HCT116 (cell line): ENCODE measurements at regions not wholly inside any gene's neighbourhood (a gene's known extent, or its start where the extent isn't known, plus 50 kb on each side); places are given as distances from the start of the nearest gene placed in this dataset.

ENCODE experiments used
- ATAC-seq: fragments of 200-7000 bp; cut with Tn5 transposase; 2 replicates; pipeline ENCODE4 v1.9.1; 2020; ENCODE audit warnings: mild to moderate bottlenecking, moderate library complexity
- BruUV-seq: library from RNA; stranded (reverse); fragments of 400-500 nt; replicated peaks from 2 replicates; lab custom pipeline; 2021; lab: Mats Ljungman, UMichigan
- CTCF ChIA-PET: fragments of 300-600 bp; sonication (Branson Sonifier 250); formaldehyde crosslinking; loops from one replicate; lab custom pipeline; 2021; ENCODE audit warnings: antibody characterized with exemption; lab: Charles Lee
- POLR2A ChIA-PET: fragments of 300-600, 350-600 bp; sonication (Branson Sonifier 250); formaldehyde crosslinking; loops from one replicate; lab custom pipeline; 2021; ENCODE audit warnings: antibody characterized with exemption; lab: Charles Lee
- RAD21 ChIA-PET, 2 experiments: fragments of 300-600 bp; sonication (Branson Sonifier 250); formaldehyde crosslinking; loops; one replicate each; lab custom pipeline; 2023; ENCODE audit warnings: low total read pairs in 2 of 2; ENCODE audit not compliant: uncharacterized antibody in 2 of 2, unreplicated experiment in 2 of 2, low non-redundant PET in 1 of 2; lab: Charles Lee
- DNase-seq: peaks from one replicate; pipeline ENCODE4 v3.0.0-alpha.2; 2010; ENCODE audit warnings: low read depth, low spot score
- H2AFZ ChIP-seq: fragments of 200-600 bp; shearing (Covaris generic), sonication (generic); 2 replicates; pipeline ENCODE4 v1.6.1; 2017; ENCODE audit warnings: low read depth, mixed run types, mixed read lengths, antibody characterized with exemption, low read length; ENCODE audit not compliant: poor library complexity, severe bottlenecking
- H3K27ac ChIP-seq: 2 replicates; pipeline ENCODE4 v1.5.1; 2012; ENCODE audit warnings: low read depth, low read length
- H3K27me3 ChIP-seq: fragments of 200-600 bp; sonication (generic); 2 replicates; pipeline ENCODE4 v1.6.1; 2016; ENCODE audit warnings: mixed run types, low read length, mixed read lengths; ENCODE audit not compliant: insufficient read depth
- H3K36me3 ChIP-seq, 2 experiments: fragments of 200-500 bp in 1 of 2; fragments of 200-600 bp in 1 of 2; sonication (Bioruptor generic) in 1 of 2; sonication (generic) in 1 of 2; 2 replicates each; pipeline versions ENCODE4 v1.5.1 to v1.6.1; 2014 to 2016; ENCODE audit warnings: low read length in 2 of 2, inconsistent platforms in 1 of 2, mixed read lengths in 1 of 2, mixed run types in 1 of 2; ENCODE audit not compliant: insufficient read depth in 2 of 2, control insufficient read depth in 1 of 2
- H3K4me1 ChIP-seq, 2 experiments: fragments of 200-600 bp in 1 of 2; sonication (generic) in 1 of 2; 2 replicates each; pipeline versions ENCODE4 v1.5.1 to v1.6.1; 2012 to 2017; ENCODE audit warnings: low read length in 2 of 2, inconsistent platforms in 1 of 2, mild to moderate bottlenecking in 1 of 2, mixed read lengths in 1 of 2, mixed run types in 1 of 2, moderate library complexity in 1 of 2; ENCODE audit not compliant: insufficient read depth in 2 of 2, control insufficient read depth in 1 of 2
- H3K4me2 ChIP-seq: fragments of 200-600 bp; sonication (generic); 2 replicates; pipeline ENCODE4 v1.6.1; 2017; ENCODE audit warnings: mixed run types, low read length, mixed read lengths
- H3K4me3 ChIP-seq, 2 experiments: fragments of 200-600 bp in 1 of 2; sonication (generic) in 1 of 2; replicated peaks in 1 of 2; 2 replicates each; pipeline ENCODE4 v1.5.1; 2011 to 2016; ENCODE audit warnings: low read length in 2 of 2, control low read depth in 1 of 2, low read depth in 1 of 2, mild to moderate bottlenecking in 1 of 2, mixed read lengths in 1 of 2, mixed run types in 1 of 2
- H3K79me2 ChIP-seq: fragments of 200-600 bp; sonication (generic); 2 replicates; pipeline ENCODE4 v1.6.1; 2017; ENCODE audit warnings: mild to moderate bottlenecking, mixed run types, low read length, moderate library complexity, mixed read lengths; ENCODE audit not compliant: insufficient read depth
- H3K9ac ChIP-seq: fragments of 200-600 bp; sonication (generic); 2 replicates; pipeline ENCODE4 v1.6.1; 2016; ENCODE audit warnings: low read length, mixed read lengths
- H3K9me2 ChIP-seq: fragments of 200-600 bp; sonication (generic), shearing (Covaris generic); 2 replicates; pipeline ENCODE4 v1.6.1; 2017; ENCODE audit warnings: mixed run types, mild to moderate bottlenecking, moderate library complexity; ENCODE audit not compliant: insufficient read depth
- H3K9me3 ChIP-seq, 2 experiments: fragments of 200-500 bp in 1 of 2; fragments of 200-600 bp in 1 of 2; sonication (Bioruptor generic) in 1 of 2; sonication (generic) in 1 of 2; 2 replicates each; pipeline ENCODE4 v1.6.1; 2014 to 2017; ENCODE audit warnings: low read length in 2 of 2, mixed read lengths in 2 of 2, inconsistent platforms in 1 of 2, low read depth in 1 of 2, mild to moderate bottlenecking in 1 of 2, mixed run types in 1 of 2, moderate library complexity in 1 of 2; ENCODE audit not compliant: control insufficient read depth in 1 of 2, insufficient read depth in 1 of 2
- H4K20me1 ChIP-seq: fragments of 200-600 bp; sonication (generic), shearing (Covaris generic); 2 replicates; pipeline ENCODE4 v1.6.1; 2017; ENCODE audit warnings: mixed run types, mild to moderate bottlenecking, moderate library complexity; ENCODE audit not compliant: insufficient read depth
- ATF3 ChIP-seq: IDR thresholded peaks from 2 replicates; pipeline ENCODE4 v1.6.1; 2012
- CEBPB ChIP-seq: IDR thresholded peaks from 2 replicates; pipeline ENCODE4 v1.6.1; 2012; ENCODE audit warnings: low read depth
- CTCF ChIP-seq, 3 experiments: fragments of 200-600 bp in 1 of 3; sonication (generic) in 1 of 3; IDR thresholded peaks in 2 of 3; conservative IDR thresholded peaks in 1 of 3; 2 replicates each; pipeline ENCODE4 v1.5.1; 2012 to 2017; ENCODE audit warnings: low read depth in 2 of 3, low read length in 2 of 3, antibody characterized with exemption in 1 of 3, borderline replicate concordance in 1 of 3, control low read depth in 1 of 3, mild to moderate bottlenecking in 1 of 3, mixed read lengths in 1 of 3, mixed run types in 1 of 3, moderate library complexity in 1 of 3; ENCODE audit not compliant: insufficient read depth in 1 of 3
- EGR1 ChIP-seq: IDR thresholded peaks from 2 replicates; pipeline ENCODE4 v1.6.1; 2012; ENCODE audit warnings: low read depth
- ELF1 ChIP-seq: IDR thresholded peaks from 2 replicates; pipeline ENCODE4 v1.6.1; 2012; ENCODE audit warnings: low read depth, borderline replicate concordance
- EZH2 ChIP-seq: fragments of 200-600 bp; sonication (generic); IDR thresholded peaks from 2 replicates; pipeline ENCODE4 v1.6.1; 2017; ENCODE audit warnings: antibody characterized with exemption, mixed run types
- RAD21 ChIP-seq: IDR thresholded peaks from 2 replicates; pipeline ENCODE4 v1.6.1; 2012; ENCODE audit warnings: low read depth, mild to moderate bottlenecking
- REST ChIP-seq: IDR thresholded peaks from 2 replicates; pipeline ENCODE4 v1.6.1; 2012; ENCODE audit warnings: low read depth
- SP1 ChIP-seq: IDR thresholded peaks from 2 replicates; pipeline ENCODE4 v1.6.1; 2012; ENCODE audit warnings: low read depth
- SRF ChIP-seq: IDR thresholded peaks from 2 replicates; pipeline ENCODE4 v1.6.1; 2012; ENCODE audit warnings: low read depth
- TCF7L2 ChIP-seq: IDR thresholded peaks from 2 replicates; pipeline ENCODE4 v1.7.0; 2011; ENCODE audit warnings: borderline replicate concordance, inconsistent platforms; ENCODE audit not compliant: insufficient read depth, insufficient read length; ENCODE audit errors: extremely low read depth
- ZBTB33 ChIP-seq: IDR thresholded peaks from 2 replicates; pipeline ENCODE4 v1.6.1; 2011; ENCODE audit warnings: mild to moderate bottlenecking, low read length, moderate library complexity; ENCODE audit not compliant: insufficient replicate concordance; ENCODE audit errors: extremely low read depth
- ZFX ChIP-seq: fragments of 450-650 bp; IDR thresholded peaks from 2 replicates; pipeline ENCODE4 v1.6.1; 2017
- ZNF274 ChIP-seq: fragments of 200-500 bp; sonication (Bioruptor generic); IDR thresholded peaks from 2 replicates; pipeline ENCODE4 v1.6.1; 2014; ENCODE audit warnings: mild to moderate bottlenecking, low read depth, low read length, inconsistent platforms
- intact Hi-C: fragments of 100-400 bp; cut with micrococcal nuclease; formaldehyde crosslinking; loops from 2 replicates; pipeline ENCODE4 v1.10.0; 2022

- no peak overlapping the region for H3K9ac ChIP-seq
- no peak overlapping the region for H3K27ac ChIP-seq
- no peaks in the 10 kb centered on the region for H3K27me3 ChIP-seq
- no peak overlapping the region for H3K4me3 ChIP-seq
- 0 out of 4 replicates have a peak, but pooled peaks cover 0 to 3% of the 10 kb centered on the region in 2 experiments for H3K4me1 ChIP-seq
- CTCF ChIA-PET = no interaction called here
- ATAC-seq (no peak), DNase-seq (no peak)
- no peaks in the 10 kb centered on the region for H3K9me3 ChIP-seq
- peaks cover 4% of the 10 kb centered on the region for H3K79me2 ChIP-seq
- H3K9me2 ChIP-seq = no peaks in the 10 kb centered on the region
- POLR2A ChIA-PET = no interaction called here
- no peak overlapping the region for H2AFZ ChIP-seq
- H3K4me2 ChIP-seq = no peak overlapping the region
- no TSS peak for BruUV-seq
- RAD21 ChIA-PET = no interaction called here
- TF ChIP-seq ZFX (no peak), ZNF274 (no peak), TCF7L2 (no peak), ELF1 (no peak), EZH2 (no peak), RAD21 (no peak), CTCF (IDR thresholded peaks at IDR 0.05 in 2 of 3, conservative IDR thresholded peaks at IDR 0.05 in 1 of 3; ENCODE audit: borderline replicate concordance in 1 of 3, insufficient read depth in 1 of 3, low read depth in 2 of 3, low read length in 2 of 3) (no peak), SP1 (no peak), ZBTB33 (no peak), CEBPB (no peak), SRF (no peak), ATF3 (no peak), EGR1 (no peak), REST (no peak)
- no peaks in the 10 kb centered on the region for H4K20me1 ChIP-seq
- intact Hi-C loops = no loop called here
- H3K36me3 ChIP-seq = no peaks in the 10 kb centered on the region
These were observed 548.4 kb downstream of the EDEM1 start for GRCh38 chr3:5735896-5736295.
